ENCODE measurements at regions not wholly inside any gene's neighbourhood (a gene's known extent, or its start where the extent isn't known, plus 50 kb on each side); places are given as distances from the start of the nearest gene placed in this dataset.

- TF ChIP-seq MYC (IDR thresholded peaks at IDR 0.05; ENCODE audit: borderline replicate concordance, low read length) (no peak), CTCF (IDR thresholded peaks at IDR 0.05) (0 out of 3 replicates have a peak, but pooled peaks have one; percentile 14)
Measured at GRCh38 chr5:119943148-119943547, 313.8 kb downstream of the FAM170A start.

All from A549 (cell line).